Breast epithelium (tissue), 4 donors: ENCODE measurements at regions not wholly inside any gene's neighbourhood (a gene's known extent, or its start where the extent isn't known, plus 50 kb on each side); places are given as distances from the start of the nearest gene placed in this dataset.

Experiments
- DNase-seq, 2 donors: peaks; one replicate each; pipeline ENCODE4 v3.0.0-alpha.2; 2019; ENCODE audit warnings: low spot score in 2 of 2
- H3K27ac ChIP-seq, 2 donors: fragments of 200-600 bp; sonication (generic) in 1 of 2; one replicate each; pipeline ENCODE4 v1.5.1; 2016 to 2019; ENCODE audit warnings: mild to moderate bottlenecking in 1 of 2
- H3K27me3 ChIP-seq, 2 donors: fragments of 200-600 bp; sonication (generic) in 1 of 2; one replicate each; pipeline versions ENCODE4 v1.5.1 to v1.6.0; 2017 to 2019; ENCODE audit warnings: control low read depth in 1 of 2, mild to moderate bottlenecking in 1 of 2
- H3K36me3 ChIP-seq: fragments of 200-600 bp; one replicate; pipeline ENCODE4 v1.5.1; 2019
- H3K4me1 ChIP-seq, 2 donors: fragments of 200-600 bp; sonication (generic); one replicate each; pipeline ENCODE4 v1.5.1; 2016 to 2019; ENCODE audit warnings: control low read depth in 1 of 2
- H3K4me3 ChIP-seq, 3 donors: fragments of 200-600 bp; sonication (generic); 1 replicate in 2 of 3; 2 replicates in 1 of 3; pipeline ENCODE4 v1.5.1; 2016 to 2019; ENCODE audit warnings: mild to moderate bottlenecking in 3 of 3, moderate library complexity in 2 of 3
- H3K9me3 ChIP-seq, 2 donors: fragments of 200-600 bp; sonication (generic) in 1 of 2; one replicate each; pipeline ENCODE4 v1.5.1; 2016 to 2019; ENCODE audit warnings: control low read depth in 1 of 2
- CTCF ChIP-seq, 3 donors: fragments of 450-650 bp; IDR thresholded peaks; one replicate each; pipeline ENCODE4 v1.5.1; 2016 to 2017; ENCODE audit warnings: antibody characterized with exemption in 3 of 3, mild to moderate bottlenecking in 3 of 3, moderate library complexity in 3 of 3
- POLR2A ChIP-seq: fragments of 450-650 bp; IDR thresholded peaks from one replicate; pipeline ENCODE4 v1.6.1; 2016; ENCODE audit warnings: antibody characterized with exemption, mild to moderate bottlenecking, moderate library complexity
- POLR2AphosphoS5 ChIP-seq, 3 donors: sonication (generic); formaldehyde crosslinking; IDR thresholded peaks; one replicate each; pipeline ENCODE4 v1.6.1; 2017; ENCODE audit warnings: antibody characterized with exemption in 3 of 3
- intact Hi-C: fragments of 100-400 bp; cut with DNase I; formaldehyde crosslinking; loops from one replicate; pipeline ENCODE4 v1.15.1; 2023; ENCODE audit warnings: low total_unique reads

GRCh38 chr10:60497364-60497763, 107.7 kb upstream of the ANK3 start:
- Histone ChIP-seq H3K4me1 (no peaks in the 10 kb centered on the region), H3K27ac (no peak overlapping the region), H3K4me3 (no peak overlapping the region), H3K9me3 (no peaks in the 10 kb centered on the region), H3K36me3 (no peaks in the 10 kb centered on the region), H3K27me3 (no peaks in the 10 kb centered on the region)
- intact Hi-C loops: no loop called here
- no peak for TF ChIP-seq CTCF (IDR thresholded peaks at IDR 0.05)
- DNase-seq: no peak

- intact Hi-C loops: no loop called here
- Histone ChIP-seq H3K4me3 (no peak overlapping the region), H3K9me3 (no peaks in the 10 kb centered on the region), H3K4me1 (no peaks in the 10 kb centered on the region), H3K27me3 (no peaks in the 10 kb centered on the region), H3K36me3 (no peaks in the 10 kb centered on the region), H3K27ac (no peak overlapping the region)
- DNase-seq: no peak
- TF ChIP-seq CTCF (IDR thresholded peaks at IDR 0.05): no peak
- no peak for TF ChIP-seq POLR2A
- no peak for TF ChIP-seq POLR2AphosphoS5 (IDR thresholded peaks at IDR 0.05)
These were observed 106.5 kb upstream of the ANK3 start for GRCh38 chr10:60496181-60496580.

- Histone ChIP-seq H3K27me3 (no peaks in the 10 kb centered on the region), H3K36me3 (no peaks in the 10 kb centered on the region), H3K4me1 (no peaks in the 10 kb centered on the region), H3K27ac (no peak overlapping the region), H3K9me3 (no peaks in the 10 kb centered on the region), H3K4me3 (no peak overlapping the region)
- intact Hi-C loops: no loop called here
- TF ChIP-seq POLR2AphosphoS5 (IDR thresholded peaks at IDR 0.05) (no peak), POLR2A (no peak), CTCF (IDR thresholded peaks at IDR 0.05) (no peak)
- no peak for DNase-seq
These were observed 105.8 kb upstream of the ANK3 start for GRCh38 chr10:60495338-60496055.

- no peak for DNase-seq
- TF ChIP-seq POLR2A (no peak), CTCF (IDR thresholded peaks at IDR 0.05) (no peak), POLR2AphosphoS5 (IDR thresholded peaks at IDR 0.05) (no peak)
- H3K9me3 ChIP-seq: no peaks in the 10 kb centered on the region
These were observed 105.1 kb upstream of the ANK3 start for GRCh38 chr10:60494774-60495173.

GRCh38 chr10:60491162-60491561, 101.5 kb upstream of the ANK3 start:
- H3K4me3 ChIP-seq: no peak overlapping the region
- no peaks in the 10 kb centered on the region for H3K4me1 ChIP-seq
- no peak for DNase-seq
- intact Hi-C loops: no loop called here
- H3K9me3 ChIP-seq: no peaks in the 10 kb centered on the region
- H3K27me3 ChIP-seq: no peaks in the 10 kb centered on the region
- H3K36me3 ChIP-seq: no peaks in the 10 kb centered on the region
- TF ChIP-seq CTCF (IDR thresholded peaks at IDR 0.05) (no peak), POLR2AphosphoS5 (IDR thresholded peaks at IDR 0.05) (no peak), POLR2A (no peak)
- no peak overlapping the region for H3K27ac ChIP-seq

More at GRCh38 chr10:60494774-60495173, 105.1 kb upstream of the ANK3 start:
- intact Hi-C loops: no loop called here
- Histone ChIP-seq H3K27ac (no peak overlapping the region), H3K27me3 (no peaks in the 10 kb centered on the region), H3K4me3 (no peak overlapping the region), H3K4me1 (no peaks in the 10 kb centered on the region), H3K36me3 (no peaks in the 10 kb centered on the region)
